IPS-18c (cell line): ENCODE measurements at regions not wholly inside any gene's neighbourhood (a gene's known extent, or its start where the extent isn't known, plus 50 kb on each side); places are given as distances from the start of the nearest gene placed in this dataset.

Experiments
- H3K4me3 ChIP-seq: 2 replicates; pipeline ENCODE4 v1.7.0; 2013; ENCODE audit warnings: low read depth, mild to moderate bottlenecking, low read length, moderate library complexity; ENCODE audit not compliant: insufficient read depth
- H3K9me3 ChIP-seq: one replicate; pipeline ENCODE4 v1.6.1; 2013; ENCODE audit warnings: mild to moderate bottlenecking, low read length, moderate library complexity; ENCODE audit not compliant: control insufficient read depth, insufficient read depth

GRCh38 chr2:236863729-236864126 lies 222.0 kb upstream of the COPS8 start:
- Histone ChIP-seq H3K9me3 (no peaks in the 10 kb centered on the region), H3K4me3 (no peak overlapping the region)

- no peak overlapping the region for H3K4me3 ChIP-seq
- H3K9me3 ChIP-seq = no peaks in the 10 kb centered on the region
These were observed 220.6 kb upstream of the COPS8 start for GRCh38 chr2:236865052-236865451.

- Histone ChIP-seq H3K9me3 (no peaks in the 10 kb centered on the region), H3K4me3 (no peak overlapping the region)
These were observed 218.9 kb upstream of the COPS8 start for GRCh38 chr2:236866542-236867340.

GRCh38 chr2:236867441-236868260 lies 218.0 kb upstream of the COPS8 start:
- H3K4me3 ChIP-seq = no peak overlapping the region
- no peaks in the 10 kb centered on the region for H3K9me3 ChIP-seq

GRCh38 chr2:236870370-236870769 lies 215.3 kb upstream of the COPS8 start:
- no peak overlapping the region for H3K4me3 ChIP-seq
- H3K9me3 ChIP-seq = no peaks in the 10 kb centered on the region

GRCh38 chr2:236871500-236872001 lies 214.1 kb upstream of the COPS8 start:
- Histone ChIP-seq H3K4me3 (no peak overlapping the region), H3K9me3 (no peaks in the 10 kb centered on the region)

GRCh38 chr2:236872015-236872414 lies 213.7 kb upstream of the COPS8 start:
- no peak overlapping the region for H3K4me3 ChIP-seq
- H3K9me3 ChIP-seq = no peaks in the 10 kb centered on the region

- no peak overlapping the region for H3K4me3 ChIP-seq
These were observed 212.7 kb upstream of the COPS8 start for GRCh38 chr2:236872981-236873380.

GRCh38 chr2:236873636-236874035 lies 212.1 kb upstream of the COPS8 start:
- Histone ChIP-seq H3K4me3 (no peak overlapping the region), H3K9me3 (no peaks in the 10 kb centered on the region)

More at GRCh38 chr2:236872981-236873380, 212.7 kb upstream of the COPS8 start:
- H3K9me3 ChIP-seq = no peaks in the 10 kb centered on the region

GRCh38 chr2:236874866-236875481 lies 210.7 kb upstream of the COPS8 start:
- Histone ChIP-seq H3K9me3 (no peaks in the 10 kb centered on the region), H3K4me3 (no peak overlapping the region)

- Histone ChIP-seq H3K9me3 (no peaks in the 10 kb centered on the region), H3K4me3 (no peak overlapping the region)
These were observed 209.7 kb upstream of the COPS8 start for GRCh38 chr2:236875906-236876505.

- no peaks in the 10 kb centered on the region for H3K9me3 ChIP-seq
These were observed 209.0 kb upstream of the COPS8 start for GRCh38 chr2:236876642-236877041.

GRCh38 chr2:236877972-236878371 lies 207.7 kb upstream of the COPS8 start:
- Histone ChIP-seq H3K9me3 (no peaks in the 10 kb centered on the region), H3K4me3 (no peak overlapping the region)

More at GRCh38 chr2:236876642-236877041, 209.0 kb upstream of the COPS8 start:
- no peak overlapping the region for H3K4me3 ChIP-seq

- no peak overlapping the region for H3K4me3 ChIP-seq
- H3K9me3 ChIP-seq = no peaks in the 10 kb centered on the region
These were observed 206.2 kb upstream of the COPS8 start for GRCh38 chr2:236879416-236879963.

- Histone ChIP-seq H3K4me3 (no peak overlapping the region), H3K9me3 (no peaks in the 10 kb centered on the region)
These were observed 203.6 kb upstream of the COPS8 start for GRCh38 chr2:236882074-236882473.

GRCh38 chr2:236882930-236883329 lies 202.8 kb upstream of the COPS8 start:
- no peak overlapping the region for H3K4me3 ChIP-seq
- no peaks in the 10 kb centered on the region for H3K9me3 ChIP-seq

- Histone ChIP-seq H3K9me3 (no peaks in the 10 kb centered on the region), H3K4me3 (no peak overlapping the region)
These were observed 201.9 kb upstream of the COPS8 start for GRCh38 chr2:236883819-236884218.
